ENCODE measurements at regions not wholly inside any gene's neighbourhood (a gene's known extent, or its start where the extent isn't known, plus 50 kb on each side); places are given as distances from the start of the nearest gene placed in this dataset.
A peak's percentile ranks its signal among the peaks of the same experiment; 100 is the strongest.

DNA sequence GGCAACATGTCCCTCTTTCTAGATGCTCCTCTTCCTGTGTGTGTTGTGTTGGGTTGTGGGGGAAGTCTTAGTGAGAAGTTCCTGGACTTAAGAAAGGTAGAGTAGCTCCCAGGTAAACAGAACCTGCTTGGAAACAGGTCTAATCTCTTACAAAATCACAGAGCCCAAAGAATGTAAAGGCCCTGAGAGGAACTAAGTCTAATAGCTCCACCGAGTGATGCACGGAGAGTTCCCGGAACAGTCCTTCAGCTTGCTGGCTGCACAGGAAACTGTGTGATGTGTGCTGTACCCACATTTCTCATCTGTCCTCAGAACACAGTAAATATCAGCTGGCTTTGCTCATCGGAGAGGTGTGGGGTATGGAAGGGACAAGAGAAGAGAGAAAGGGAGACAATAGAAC is 182.6 kb upstream of the LYZL1 start:
- peaks cover 11% of the 10 kb centered on the region for H3K4me1 ChIP-seq (ENCODE audit: control insufficient read depth, insufficient read depth, low read length)
- no peak overlapping the region for H3K27ac ChIP-seq (ENCODE audit: extremely low read depth, low read depth, low read length)
- no peaks in the 10 kb centered on the region for H3K9me3 ChIP-seq (ENCODE audit: control insufficient read depth, insufficient read depth, low read depth, low read length)
- POLR2A ChIA-PET, result no interaction called here
- H3K36me3 ChIP-seq (ENCODE audit: control insufficient read depth in 2 of 2, insufficient read depth in 1 of 2, low read length in 2 of 2), result no peaks in the 10 kb centered on the region
- no peak overlapping the region for H3K4me3 ChIP-seq (ENCODE audit: low read depth, low read length)
- TF ChIP-seq ZBTB21 (tag by site-specific recombination; IDR thresholded peaks at IDR 0.05), result no peak
- TF ChIP-seq, protein P1, sequence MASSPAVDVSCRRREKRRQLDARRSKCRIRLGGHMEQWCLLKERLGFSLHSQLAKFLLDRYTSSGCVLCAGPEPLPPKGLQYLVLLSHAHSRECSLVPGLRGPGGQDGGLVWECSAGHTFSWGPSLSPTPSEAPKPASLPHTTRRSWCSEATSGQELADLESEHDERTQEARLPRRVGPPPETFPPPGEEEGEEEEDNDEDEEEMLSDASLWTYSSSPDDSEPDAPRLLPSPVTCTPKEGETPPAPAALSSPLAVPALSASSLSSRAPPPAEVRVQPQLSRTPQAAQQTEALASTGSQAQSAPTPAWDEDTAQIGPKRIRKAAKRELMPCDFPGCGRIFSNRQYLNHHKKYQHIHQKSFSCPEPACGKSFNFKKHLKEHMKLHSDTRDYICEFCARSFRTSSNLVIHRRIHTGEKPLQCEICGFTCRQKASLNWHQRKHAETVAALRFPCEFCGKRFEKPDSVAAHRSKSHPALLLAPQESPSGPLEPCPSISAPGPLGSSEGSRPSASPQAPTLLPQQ (tag by site-specific recombination; IDR thresholded peaks at IDR 0.05), result no peak
- no peak for TF ChIP-seq ZNF560 (tag by site-specific recombination; IDR thresholded peaks at IDR 0.05; ENCODE audit: borderline replicate concordance)
- no peak for TF ChIP-seq ZNF211 (tag by site-specific recombination; IDR thresholded peaks at IDR 0.05; ENCODE audit: low read depth)
- no peak for TF ChIP-seq ZNF654 (tag by site-specific recombination; IDR thresholded peaks at IDR 0.05; ENCODE audit: low read depth)
- no peak for TF ChIP-seq ZNF324 (tag by site-specific recombination; IDR thresholded peaks at IDR 0.05)
- TF ChIP-seq ZBTB48 (tag by site-specific recombination; IDR thresholded peaks at IDR 0.05), result no peak
- TF ChIP-seq ZNF624 (tag by site-specific recombination; IDR thresholded peaks at IDR 0.05), result no peak
- TF ChIP-seq ZNF518A (tag by site-specific recombination; conservative IDR thresholded peaks at IDR 0.05; ENCODE audit: low read depth), result no peak
- CTCF ChIA-PET, result interaction anchor here (0.6 to 2.9 kb wide), 6 partner anchors 13 to 442 kb away, joined by 3 to 14 read pairs (median 4); no protein-coding TSS in a partner anchor

GRCh38 chr10:29107866-29108498 is 180.9 kb upstream of the LYZL1 start:
- Histone ChIP-seq H3K4me3 (ENCODE audit: low read depth, low read length) (no peak overlapping the region), H3K4me1 (ENCODE audit: control insufficient read depth, insufficient read depth, low read length) (peaks cover 11% of the 10 kb centered on the region), H3K36me3 (ENCODE audit: control insufficient read depth in 2 of 2, insufficient read depth in 1 of 2, low read length in 2 of 2) (no peaks in the 10 kb centered on the region), H3K9me3 (ENCODE audit: control insufficient read depth, insufficient read depth, low read depth, low read length) (no peaks in the 10 kb centered on the region), H3K27ac (ENCODE audit: extremely low read depth, low read depth, low read length) (no peak overlapping the region)
- TF ChIP-seq ZNF510 (tag by site-specific recombination; IDR thresholded peaks at IDR 0.05; ENCODE audit: insufficient replicate concordance) (no peak), RBAK (tag by site-specific recombination; IDR thresholded peaks at IDR 0.05) (peak; percentile 23; the same call in 1 of the 2 replicates), REPIN1 (tag by site-specific recombination; IDR thresholded peaks at IDR 0.05; ENCODE audit: low read depth) (no peak), ZNF362 (tag by site-specific recombination; IDR thresholded peaks at IDR 0.05) (no peak)
- POLR2A ChIA-PET, result no interaction called here
- CTCF ChIA-PET, result interaction anchor here (1.0 to 2.9 kb wide), 3 partner anchors 11 to 197 kb away, joined by 3 to 14 read pairs (median 4); no protein-coding TSS in a partner anchor
